OCI-LY7 (cell line): ENCODE measurements at regions not wholly inside any gene's neighbourhood (a gene's known extent, or its start where the extent isn't known, plus 50 kb on each side); places are given as distances from the start of the nearest gene placed in this dataset.

Source experiments
- CTCF ChIP-seq: fragments of 200-600 bp; sonication (generic); conservative IDR thresholded peaks from 2 replicates; pipeline ENCODE4 v1.5.1; 2014; ENCODE audit warnings: mild to moderate bottlenecking, antibody characterized with exemption, low read length, moderate library complexity, mixed read lengths
- EZH2phosphoT487 ChIP-seq: fragments of 200-600 bp; sonication (generic); IDR thresholded peaks from 2 replicates; pipeline ENCODE4 v1.6.1; 2018; ENCODE audit warnings: low read depth, borderline replicate concordance, mild to moderate bottlenecking, mixed run types, antibody characterized with exemption, low read length, moderate library complexity, mixed read lengths

GRCh38 chr9:29548436-29548835 lies 1975.2 kb upstream of the C9orf72 start:
- no peak for TF ChIP-seq CTCF
- no peak for TF ChIP-seq EZH2phosphoT487
